Stomach (tissue), 8 donors: ENCODE measurements at regions not wholly inside any gene's neighbourhood (a gene's known extent, or its start where the extent isn't known, plus 50 kb on each side); places are given as distances from the start of the nearest gene placed in this dataset.
"Not testable (repeated sequence)": the region's sequence is repeated elsewhere in the genome, so short reads cannot be mapped to it uniquely, and the experiment has no call there.

Source experiments
- DNase-seq, 2 donors: peaks; one replicate each; pipeline versions ENCODE4 v3.0.0 to v3.0.0-alpha.2; 2013 to 2019
- H3K27ac ChIP-seq, 5 donors: fragments of 200-600 bp in 4 of 5; sonication (generic) in 4 of 5; one replicate each; pipeline ENCODE4 v1.5.1; 2013 to 2019; ENCODE audit warnings: mild to moderate bottlenecking in 1 of 5, moderate library complexity in 1 of 5
- H3K27me3 ChIP-seq, 3 donors: fragments of 200-600 bp; sonication (generic); one replicate each; pipeline ENCODE4 v1.5.1; 2017 to 2019; ENCODE audit warnings: mixed run types in 1 of 3
- H3K36me3 ChIP-seq, 4 donors: fragments of 200-600 bp; sonication (generic); 1 replicate in 3 of 4; 2 replicates in 1 of 4; pipeline ENCODE4 v1.5.1; 2016 to 2019
- H3K4me1 ChIP-seq, 4 donors: fragments of 200-600 bp; sonication (generic); one replicate each; pipeline ENCODE4 v1.5.1; 2016 to 2019
- H3K4me3 ChIP-seq, 4 donors: fragments of 200-600 bp; sonication (generic) in 3 of 4; one replicate each; pipeline ENCODE4 v1.5.1; 2016 to 2019; ENCODE audit warnings: mild to moderate bottlenecking in 1 of 4
- H3K9me3 ChIP-seq, 4 donors: fragments of 200-600 bp; sonication (generic); one replicate each; pipeline ENCODE4 v1.5.1; 2016 to 2019
- CTCF ChIP-seq, 7 experiments: fragments of 450-650 bp in 4 of 7; fragments of 200-600 bp in 3 of 7; sonication (generic) in 3 of 7; IDR thresholded peaks; one replicate each; pipeline ENCODE4 v1.5.1; 2016 to 2019; ENCODE audit warnings: antibody characterized with exemption in 7 of 7, control low read depth in 2 of 7, mild to moderate bottlenecking in 1 of 7
- EP300 ChIP-seq: sonication (generic); formaldehyde crosslinking; IDR thresholded peaks from one replicate; pipeline ENCODE4 v1.6.1; 2017; ENCODE audit warnings: antibody characterized with exemption
- POLR2A ChIP-seq, 4 donors: fragments of 450-650 bp; IDR thresholded peaks; one replicate each; pipeline ENCODE4 v1.6.1; 2016; ENCODE audit warnings: antibody characterized with exemption in 4 of 4, control low read depth in 2 of 4, mild to moderate bottlenecking in 1 of 4, moderate library complexity in 1 of 4
- POLR2AphosphoS5 ChIP-seq, 3 donors: sonication (generic); formaldehyde crosslinking; IDR thresholded peaks; one replicate each; pipeline ENCODE4 v1.6.1; 2016; ENCODE audit warnings: antibody characterized with exemption in 3 of 3
- WGBS, 5 donors: extraction: QIAGEN DNeasy Blood & Tissue Kit in 3 of 5; methylation state at CpG; one replicate each; pipeline versions ENCODE4 v1.1.5 to v1.1.7; 2013 to 2018; 5-methylcytosine and 5-hydroxymethylcytosine counted together
- intact Hi-C: fragments of 100-400 bp; cut with DNase I; formaldehyde crosslinking; loops from one replicate; pipeline ENCODE4 v1.15.1; 2023; ENCODE audit warnings: low total_unique reads
- donor health status: healthy with polysubstance abuse.
- donor health status: Bipolar disorder and iron deficiency.
- donor health status: healthy.

DNA sequence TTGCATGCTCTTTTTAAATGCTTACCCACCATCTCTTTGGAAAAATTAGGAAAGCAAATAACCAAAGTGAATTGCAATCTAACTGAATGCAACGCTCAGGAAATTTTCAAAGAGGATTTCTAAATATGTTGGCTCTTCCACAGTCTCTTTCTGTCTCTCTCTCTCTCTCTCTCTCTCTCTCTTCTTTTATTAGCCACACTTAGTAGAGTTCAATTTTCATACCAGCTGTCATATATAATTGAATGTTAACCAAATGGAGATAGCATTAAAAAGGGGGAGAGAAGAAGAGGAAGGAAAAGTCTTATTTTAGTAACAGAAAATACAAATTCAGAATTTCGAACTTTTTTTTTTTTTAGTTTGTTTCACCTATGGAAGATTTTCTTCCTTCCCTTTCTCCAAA is 235.9 kb upstream of the GBE1 start:
- Histone ChIP-seq H3K4me1 (peaks cover 0 to 17% (median 0%) of the 10 kb centered on the region in 4 donors), H3K4me3 (no peak overlapping the region), H3K27ac (no peak overlapping the region), H3K27me3 (no peaks in the 10 kb centered on the region), H3K36me3 (no peaks in the 10 kb centered on the region), H3K9me3 (no peaks in the 10 kb centered on the region)
- DNase-seq: no peak
- TF ChIP-seq EP300 (no peak), POLR2A (IDR thresholded peaks at IDR 0.05) (no peak), POLR2AphosphoS5 (IDR thresholded peaks at IDR 0.05) (no peak), CTCF (IDR thresholded peaks at IDR 0.05) (no peak)
- intact Hi-C loops: no loop called here
- WGBS, 5 donors: 61 to 80% (median 77%) methylated on average over 2 of the region's 2 CpGs

DNA sequence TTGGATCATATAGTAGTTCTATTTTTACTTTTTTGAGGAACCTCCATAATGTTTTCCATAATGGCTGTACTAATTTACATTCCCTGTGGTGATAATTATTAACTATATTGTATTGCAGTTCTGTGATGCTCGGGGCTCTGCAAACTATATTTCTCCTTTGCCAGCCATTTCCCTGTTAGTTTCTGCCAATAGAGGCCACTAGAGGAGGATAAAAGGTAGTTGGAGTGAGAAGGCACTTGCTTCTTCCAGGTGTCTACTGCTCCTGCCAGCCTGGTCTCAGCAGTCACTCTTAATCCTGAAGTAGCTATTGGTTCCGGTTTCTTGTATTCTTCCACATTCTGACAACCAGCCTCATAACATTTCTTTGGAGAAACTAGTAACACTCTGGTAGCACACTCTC is 233.9 kb upstream of the GBE1 start:
- TF ChIP-seq POLR2AphosphoS5 (IDR thresholded peaks at IDR 0.05): no peak
- no peak for TF ChIP-seq CTCF (IDR thresholded peaks at IDR 0.05)
- TF ChIP-seq EP300: no peak
- TF ChIP-seq POLR2A (IDR thresholded peaks at IDR 0.05): no peak
- no peak overlapping the region for H3K27ac ChIP-seq
- no peak overlapping the region for H3K4me3 ChIP-seq
- DNase-seq: no peak
- H3K36me3 ChIP-seq: no peaks in the 10 kb centered on the region
- peaks cover 0 to 4% (median 0%) of the 10 kb centered on the region in 4 donors for H3K9me3 ChIP-seq
- WGBS, 5 donors: 48 to 83% (median 64%) methylated on average over 2 of the region's 2 CpGs
- peaks cover 0 to 7% (median 0%) of the 10 kb centered on the region in 4 donors for H3K4me1 ChIP-seq
- intact Hi-C loops: no loop called here
- no peaks in the 10 kb centered on the region for H3K27me3 ChIP-seq

GRCh38 chr3:81989758-81990157 is 228.3 kb upstream of the GBE1 start:
- TF ChIP-seq EP300 (no peak), CTCF (IDR thresholded peaks at IDR 0.05) (no peak), POLR2AphosphoS5 (IDR thresholded peaks at IDR 0.05) (no peak), POLR2A (IDR thresholded peaks at IDR 0.05) (no peak)
- no peaks in the 10 kb centered on the region for H3K27me3 ChIP-seq
- no peaks in the 10 kb centered on the region for H3K36me3 ChIP-seq
- no peaks in the 10 kb centered on the region for H3K4me1 ChIP-seq
- H3K4me3 ChIP-seq: no peak overlapping the region
- H3K9me3 ChIP-seq: peaks cover 0 to 4% (median 0%) of the 10 kb centered on the region in 4 donors
- intact Hi-C loops: no loop called here
- DNase-seq: no peak
- H3K27ac ChIP-seq: no peak overlapping the region
- 68 to 96% (median 88%) methylated on average over 2 of the region's 2 CpGs for WGBS, 5 donors

GRCh38 chr3:81989274-81989673 is 227.8 kb upstream of the GBE1 start:
- Histone ChIP-seq H3K4me1 (no peaks in the 10 kb centered on the region), H3K27ac (no peak overlapping the region), H3K36me3 (no peaks in the 10 kb centered on the region), H3K27me3 (no peaks in the 10 kb centered on the region), H3K9me3 (peaks cover 0 to 4% (median 0%) of the 10 kb centered on the region in 4 donors), H3K4me3 (no peak overlapping the region)
- TF ChIP-seq CTCF (IDR thresholded peaks at IDR 0.05): no peak
- no peak for TF ChIP-seq POLR2AphosphoS5 (IDR thresholded peaks at IDR 0.05)
- TF ChIP-seq EP300: no peak
- no peak for TF ChIP-seq POLR2A (IDR thresholded peaks at IDR 0.05)
- no peak for DNase-seq
- intact Hi-C loops: no loop called here
- WGBS, 5 donors: 80 to 89% (median 85%) methylated on average over 3 of the region's 3 CpGs

DNA sequence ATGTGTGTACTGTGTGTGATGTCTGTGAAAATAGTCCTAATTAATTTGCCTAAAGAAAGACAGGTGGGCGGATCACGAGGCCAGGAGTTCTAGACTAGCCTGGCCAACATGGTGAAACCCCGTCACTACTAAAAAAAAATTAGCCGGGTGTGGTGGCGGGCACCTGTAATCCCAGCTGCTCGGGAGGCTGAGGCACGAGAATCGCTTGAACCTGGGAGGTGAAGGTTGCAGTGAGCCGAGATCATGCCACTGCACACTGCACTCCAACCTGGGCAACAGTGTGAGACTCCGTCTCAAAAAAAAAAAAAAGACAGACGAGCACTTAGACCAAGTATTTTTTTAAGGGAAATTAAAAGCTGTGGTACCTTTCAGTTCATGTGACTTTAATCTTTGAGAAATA is 226.0 kb upstream of the GBE1 start:
- H3K36me3 ChIP-seq, H3K4me1 ChIP-seq, DNase-seq, H3K27ac ChIP-seq, H3K4me3 ChIP-seq, H3K9me3 ChIP-seq, H3K27me3 ChIP-seq, intact Hi-C loops: not testable (repeated sequence)
- WGBS, 5 donors: 90 to 93% (median 92%) methylated on average over 11 of the region's 11 CpGs
